ENCODE measurements at regions not wholly inside any gene's neighbourhood (a gene's known extent, or its start where the extent isn't known, plus 50 kb on each side); places are given as distances from the start of the nearest gene placed in this dataset.

GRCh38 chr18:78352910-78353309, 626.7 kb upstream of the SALL3 start:
- no peaks in the 10 kb centered on the region for H3K4me1 ChIP-seq
- no peaks in the 10 kb centered on the region for H3K9me3 ChIP-seq
- no peak overlapping the region for H3K27ac ChIP-seq
- DNase-seq (ENCODE audit: extremely low spot score in 2 of 2): no peak
- intact Hi-C loops (cut with DNase I): no loop called here
- H3K4me3 ChIP-seq: no peak overlapping the region
- TF ChIP-seq POLR2AphosphoS5 (IDR thresholded peaks at IDR 0.05; ENCODE audit: insufficient read depth in 1 of 2, low read depth in 1 of 2) (no peak), POLR2A (IDR thresholded peaks at IDR 0.05) (no peak), CTCF (IDR thresholded peaks at IDR 0.05) (no peak)
- no peaks in the 10 kb centered on the region for H3K27me3 ChIP-seq
- H3K36me3 ChIP-seq: no peaks in the 10 kb centered on the region

- Histone ChIP-seq H3K27ac (no peak overlapping the region), H3K4me1 (no peaks in the 10 kb centered on the region), H3K9me3 (no peaks in the 10 kb centered on the region), H3K27me3 (no peaks in the 10 kb centered on the region), H3K36me3 (no peaks in the 10 kb centered on the region), H3K4me3 (no peak overlapping the region)
- DNase-seq (ENCODE audit: extremely low spot score in 2 of 2): no peak
- intact Hi-C loops (cut with DNase I): no loop called here
- TF ChIP-seq CTCF (IDR thresholded peaks at IDR 0.05): no peak
- TF ChIP-seq POLR2A (IDR thresholded peaks at IDR 0.05): no peak
- TF ChIP-seq POLR2AphosphoS5 (IDR thresholded peaks at IDR 0.05; ENCODE audit: insufficient read depth in 1 of 2, low read depth in 1 of 2): no peak
Observed at GRCh38 chr18:78362198-78362597, 617.4 kb upstream of the SALL3 start.

- H3K36me3 ChIP-seq: no peaks in the 10 kb centered on the region
- H3K4me1 ChIP-seq: no peaks in the 10 kb centered on the region
- intact Hi-C loops (cut with DNase I): no loop called here
- no peak overlapping the region for H3K4me3 ChIP-seq
- DNase-seq (ENCODE audit: extremely low spot score in 2 of 2): no peak
- no peak overlapping the region for H3K27ac ChIP-seq
- TF ChIP-seq POLR2AphosphoS5 (IDR thresholded peaks at IDR 0.05; ENCODE audit: insufficient read depth in 1 of 2, low read depth in 1 of 2): no peak
- no peak for TF ChIP-seq POLR2A (IDR thresholded peaks at IDR 0.05)
- no peak for TF ChIP-seq CTCF (IDR thresholded peaks at IDR 0.05)
- H3K9me3 ChIP-seq: no peaks in the 10 kb centered on the region
- H3K27me3 ChIP-seq: no peaks in the 10 kb centered on the region
Observed at GRCh38 chr18:78363556-78364387, 615.8 kb upstream of the SALL3 start.

GRCh38 chr18:78364388-78364960, 615.1 kb upstream of the SALL3 start:
- Histone ChIP-seq H3K36me3 (no peaks in the 10 kb centered on the region), H3K4me3 (no peak overlapping the region), H3K27me3 (no peaks in the 10 kb centered on the region), H3K4me1 (no peaks in the 10 kb centered on the region), H3K9me3 (no peaks in the 10 kb centered on the region), H3K27ac (no peak overlapping the region)
- no peak for TF ChIP-seq POLR2AphosphoS5 (IDR thresholded peaks at IDR 0.05; ENCODE audit: insufficient read depth in 1 of 2, low read depth in 1 of 2)
- TF ChIP-seq POLR2A (IDR thresholded peaks at IDR 0.05): no peak
- TF ChIP-seq CTCF (IDR thresholded peaks at IDR 0.05): no peak
- no peak for DNase-seq (ENCODE audit: extremely low spot score in 2 of 2)
- intact Hi-C loops (cut with DNase I): no loop called here

GRCh38 chr18:78367996-78368395, 611.6 kb upstream of the SALL3 start:
- TF ChIP-seq CTCF (IDR thresholded peaks at IDR 0.05) (no peak), POLR2A (IDR thresholded peaks at IDR 0.05) (no peak), POLR2AphosphoS5 (IDR thresholded peaks at IDR 0.05; ENCODE audit: insufficient read depth in 1 of 2, low read depth in 1 of 2) (no peak)
- Histone ChIP-seq H3K9me3 (no peaks in the 10 kb centered on the region), H3K36me3 (no peaks in the 10 kb centered on the region), H3K27ac (no peak overlapping the region), H3K4me3 (no peak overlapping the region), H3K27me3 (no peaks in the 10 kb centered on the region), H3K4me1 (no peaks in the 10 kb centered on the region)
- no peak for DNase-seq (ENCODE audit: extremely low spot score in 2 of 2)
- intact Hi-C loops (cut with DNase I): no loop called here

Measured in vagina (tissue), 2 donors.